ENCODE measurements at regions not wholly inside any gene's neighbourhood (a gene's known extent, or its start where the extent isn't known, plus 50 kb on each side); places are given as distances from the start of the nearest gene placed in this dataset.
A peak's percentile ranks its signal among the peaks of the same experiment; 100 is the strongest.

GRCh38 chr14:101133068-101133467 lies 229.5 kb upstream of the RTL1 start:
- no peak for DNase-seq (ENCODE audit: low read depth)

- DNase-seq (ENCODE audit: low read depth): no peak
Measured at GRCh38 chr14:101134161-101134631, 230.7 kb upstream of the RTL1 start.

DNA sequence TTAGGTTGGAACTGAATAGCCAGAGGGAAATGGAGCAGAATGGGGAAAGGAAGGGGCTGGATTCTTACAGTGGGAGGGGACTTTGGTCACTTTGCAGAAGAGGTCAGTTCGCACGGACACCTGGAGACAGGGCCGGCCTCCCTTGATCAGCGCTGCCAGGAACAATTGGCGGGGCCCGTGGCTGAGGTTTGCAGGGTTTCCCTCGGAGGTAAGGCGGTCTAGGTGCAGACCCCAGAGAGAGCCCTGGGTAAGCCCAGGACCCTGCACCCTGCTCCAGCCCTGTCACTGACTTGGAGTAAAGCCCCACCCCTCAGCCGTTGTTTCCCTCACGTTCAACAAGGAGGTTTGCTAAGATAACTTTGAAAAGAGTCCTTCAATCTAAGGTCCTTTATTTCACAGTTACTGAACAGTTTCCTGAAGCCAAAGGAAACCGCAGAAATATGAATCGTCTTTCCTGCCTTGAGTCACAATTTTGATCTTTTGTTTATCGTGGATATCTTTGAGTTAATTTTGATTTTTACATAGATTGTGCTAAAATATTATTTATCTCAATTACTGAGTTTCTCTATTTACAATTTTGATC lies 231.4 kb upstream of the RTL1 start:
- DNase-seq (ENCODE audit: low read depth): no peak

GRCh38 chr14:101135796-101136742 lies 232.5 kb upstream of the RTL1 start:
- no peak for DNase-seq (ENCODE audit: low read depth)

- no peak for DNase-seq (ENCODE audit: low read depth)
Measured at GRCh38 chr14:101137234-101137633, 233.7 kb upstream of the RTL1 start.

DNA sequence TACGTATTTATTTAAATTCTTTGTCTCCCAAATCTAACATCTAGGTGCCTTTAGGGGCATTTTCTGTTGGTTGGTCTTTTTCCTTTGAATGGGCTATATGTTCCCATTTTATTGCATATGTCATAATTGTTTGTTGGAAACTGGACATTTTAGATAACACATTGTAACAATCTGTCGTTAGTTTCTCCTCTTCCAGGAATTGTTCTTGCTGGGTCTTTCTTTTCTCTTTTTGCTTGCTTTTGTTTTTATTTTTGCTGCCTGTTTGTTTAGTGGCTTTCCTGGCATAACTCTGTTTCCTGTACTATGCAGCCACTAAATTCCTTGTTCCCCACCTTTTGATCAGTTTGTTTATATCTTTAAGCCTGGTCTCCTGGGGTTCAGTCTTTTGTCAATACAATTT lies 244.3 kb upstream of the RTL1 start:
- no peak for DNase-seq (ENCODE audit: low read depth)

DNA sequence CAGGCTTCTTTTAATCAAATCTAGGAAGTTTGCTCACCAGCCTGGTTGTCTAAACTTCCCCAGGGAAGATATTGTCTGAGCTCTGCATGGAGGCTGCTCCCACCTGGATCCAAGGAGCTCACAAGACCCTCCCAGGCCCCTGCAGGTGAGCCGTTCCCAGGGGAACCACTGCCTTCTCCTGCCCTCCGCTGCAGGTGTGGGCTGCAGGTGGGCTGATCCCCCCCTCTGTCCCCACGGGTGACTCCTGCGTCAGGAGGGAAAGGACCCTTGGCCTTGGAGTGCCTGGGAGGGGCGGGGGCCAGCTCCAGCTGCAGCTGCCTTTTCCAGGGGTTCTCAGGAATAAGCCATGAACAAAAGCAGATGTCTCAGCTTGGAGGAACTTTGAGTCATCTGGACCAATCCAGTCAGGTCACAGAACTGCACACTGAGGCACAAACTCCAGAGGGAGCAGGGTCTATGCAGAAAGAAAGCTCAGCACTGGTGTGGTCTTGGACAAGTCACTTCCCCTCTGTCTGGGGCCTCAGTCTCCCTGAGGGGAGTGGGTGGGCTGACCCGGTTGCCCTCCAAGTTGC lies 246.6 kb upstream of the RTL1 start:
- DNase-seq (ENCODE audit: low read depth): no peak

- DNase-seq (ENCODE audit: low read depth): peak; percentile 7
Measured at GRCh38 chr14:101151226-101151926, 247.9 kb upstream of the RTL1 start.

- DNase-seq (ENCODE audit: low read depth): no peak
Measured at GRCh38 chr14:101151927-101152305, 248.4 kb upstream of the RTL1 start.

DNA sequence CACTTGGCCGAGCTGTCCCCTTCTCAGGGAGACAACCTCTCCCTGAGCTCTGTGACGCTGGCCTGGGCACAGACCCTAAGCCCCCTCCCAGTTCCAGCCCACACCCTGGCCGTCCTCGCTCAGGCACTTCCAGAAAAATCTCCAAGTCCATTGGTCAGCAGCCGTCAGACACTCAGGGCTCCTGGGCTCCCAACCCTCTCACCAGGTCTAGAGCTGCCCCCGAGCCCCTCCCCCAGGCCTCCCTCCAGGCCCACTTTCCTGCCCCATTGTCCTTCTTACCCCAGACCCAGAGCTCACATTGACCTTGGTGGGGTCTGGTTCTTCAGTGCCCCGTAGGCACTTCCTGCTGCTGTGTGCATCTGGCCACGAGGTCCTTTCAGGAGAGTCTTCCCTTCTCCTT lies 249.3 kb upstream of the RTL1 start:
- DNase-seq (ENCODE audit: low read depth): no peak

DNA sequence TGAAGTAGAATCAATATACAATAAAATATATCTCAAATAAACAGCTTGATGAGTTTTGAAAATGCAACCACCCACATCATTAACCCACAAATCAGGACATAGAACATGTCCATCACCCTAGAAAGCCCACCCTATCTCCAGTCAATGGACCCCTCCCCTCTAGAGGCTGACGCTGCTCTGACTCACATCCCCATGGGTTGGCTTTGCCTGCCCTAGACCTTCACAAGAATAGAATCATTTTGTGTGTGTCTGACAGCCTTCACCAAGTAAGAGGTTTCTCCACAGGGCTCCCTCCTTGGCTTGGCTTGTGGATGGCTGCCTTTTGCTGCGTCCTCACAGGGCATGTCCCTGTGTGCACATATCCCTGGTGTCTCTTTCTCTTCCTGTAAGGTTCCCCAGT lies 250.2 kb upstream of the RTL1 start:
- DNase-seq (ENCODE audit: low read depth): no peak

DNA sequence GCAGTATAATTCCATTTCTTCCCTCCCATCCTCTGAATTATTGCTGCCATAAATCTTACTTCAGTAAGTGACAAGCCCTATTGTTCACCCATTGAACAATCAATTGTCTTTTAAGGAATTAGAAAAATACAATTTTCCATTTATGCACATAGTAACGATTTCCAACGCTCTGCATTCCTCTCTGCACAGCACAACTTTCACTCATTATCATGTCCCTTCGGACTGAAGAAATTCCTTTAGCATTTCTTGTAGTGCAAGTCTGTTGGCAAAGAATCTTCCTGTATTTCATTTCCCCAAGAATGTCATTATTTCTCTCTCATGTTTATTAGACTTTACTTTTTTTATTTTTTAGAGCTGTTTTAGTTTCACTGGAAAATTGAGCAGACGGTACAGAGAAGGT lies 252.1 kb upstream of the RTL1 start:
- DNase-seq (ENCODE audit: low read depth): no peak

- peak; percentile 1 for DNase-seq (ENCODE audit: low read depth)
Measured at GRCh38 chr14:101167428-101167827, 263.9 kb upstream of the RTL1 start.

- DNase-seq (ENCODE audit: low read depth): no peak
Measured at GRCh38 chr14:101169267-101169666, 265.7 kb upstream of the RTL1 start.

GRCh38 chr14:101171650-101172049 lies 268.1 kb upstream of the RTL1 start:
- no peak for DNase-seq (ENCODE audit: low read depth)

DNA sequence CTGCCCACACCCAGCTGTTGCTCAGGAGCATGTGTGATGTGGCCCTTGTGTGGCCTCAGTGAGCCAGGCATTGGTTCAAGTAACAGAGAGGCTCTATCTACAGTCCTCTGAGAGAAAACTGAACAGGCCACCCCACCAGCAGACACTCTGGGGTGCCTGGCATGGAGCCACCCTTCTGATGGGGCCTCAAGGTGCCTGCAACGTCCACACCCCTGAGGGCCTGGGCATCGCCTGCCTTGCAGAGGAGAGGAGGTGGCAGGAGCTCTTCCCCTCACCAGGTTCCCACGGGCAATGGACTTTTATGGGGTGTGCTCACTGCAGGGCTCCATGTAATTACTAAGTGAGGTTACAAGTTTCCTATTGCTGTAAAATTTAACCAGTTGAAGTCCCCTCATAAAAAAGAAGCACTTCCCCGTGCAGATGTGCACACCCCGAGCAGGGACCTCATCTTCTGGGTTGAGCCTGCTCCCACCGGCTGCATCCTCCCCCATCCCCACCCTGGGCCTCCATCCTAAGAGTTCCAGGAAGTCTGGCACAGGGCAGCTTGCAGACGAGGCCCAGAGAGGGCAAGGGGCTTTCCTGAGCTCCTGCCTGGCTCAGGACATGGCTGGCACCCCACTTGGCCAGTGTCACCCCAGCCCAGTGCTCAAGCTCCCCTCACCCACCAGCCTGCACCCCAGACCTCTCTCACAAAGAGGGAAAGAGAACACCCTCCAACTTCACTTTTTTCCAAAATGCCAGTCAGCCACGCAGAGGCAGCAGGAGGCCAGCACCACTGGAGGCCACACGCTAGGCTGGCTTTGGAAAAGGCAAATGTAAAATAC lies 270.4 kb upstream of the RTL1 start:
- DNase-seq (ENCODE audit: low read depth): no peak

DNA sequence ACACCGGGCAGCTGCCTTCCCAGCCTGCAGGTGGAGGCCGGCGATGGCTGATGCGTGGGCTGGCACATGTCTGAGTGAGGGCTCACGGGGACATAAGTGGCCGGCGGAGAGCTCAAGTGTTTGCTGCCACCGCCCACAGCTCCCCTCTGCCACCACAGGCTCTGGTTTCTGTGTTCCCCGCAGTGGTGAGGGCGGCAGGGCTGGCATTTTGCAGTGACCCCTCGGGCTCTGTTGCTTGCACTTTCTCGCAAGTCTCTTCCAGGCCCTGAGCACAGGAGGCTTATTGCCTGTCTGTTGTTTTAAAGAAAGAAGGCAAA lies 271.0 kb upstream of the RTL1 start:
- DNase-seq (ENCODE audit: low read depth): peak; percentile 1

- DNase-seq (ENCODE audit: low read depth): peak; percentile 8
Measured at GRCh38 chr14:101174980-101175606, 271.6 kb upstream of the RTL1 start.

GRCh38 chr14:101175731-101176534 lies 272.4 kb upstream of the RTL1 start:
- DNase-seq (ENCODE audit: low read depth): no peak

GRCh38 chr14:101176535-101177205 lies 273.1 kb upstream of the RTL1 start:
- DNase-seq (ENCODE audit: low read depth): no peak
